ENCODE measurements at regions not wholly inside any gene's neighbourhood (a gene's known extent, or its start where the extent isn't known, plus 50 kb on each side); places are given as distances from the start of the nearest gene placed in this dataset.

GRCh38 chr2:71872466-71873051, 275.1 kb downstream of the CYP26B1 start:
- Histone ChIP-seq H3K27me3 (ENCODE audit: insufficient read depth) (no peaks in the 10 kb centered on the region), H2AFZ (no peak overlapping the region), H3F3A (replicated peaks; ENCODE audit: low read depth) (no peaks in the 10 kb centered on the region), H3K4me2 (no peak overlapping the region), H4K20me1 (replicated peaks; ENCODE audit: insufficient read depth) (no peaks in the 10 kb centered on the region), H3K36me3 (ENCODE audit: insufficient read depth) (no peaks in the 10 kb centered on the region), H3K4me1 (ENCODE audit: insufficient read depth) (no peaks in the 10 kb centered on the region), H3K9me2 (ENCODE audit: insufficient read depth) (peaks cover 3% of the 10 kb centered on the region; the same call in 1 of the 2 replicates), H3K79me2 (replicated peaks; ENCODE audit: insufficient read depth) (no peaks in the 10 kb centered on the region), H3K4me3 (no peak overlapping the region), H3K27ac (ENCODE audit: low read depth) (no peak overlapping the region)
- peaks cover 5% of the 10 kb centered on the region for H3K27me3 Mint-ChIP-seq (ENCODE audit: insufficient read depth, low read depth, poor library complexity)
- DNase-seq (ENCODE audit: low spot score), result no peak
- H3K4me3 Mint-ChIP-seq, result no peak overlapping the region
- no peaks in the 10 kb centered on the region for H3K36me3 Mint-ChIP-seq (ENCODE audit: low read depth)
- H3K4me1 Mint-ChIP-seq, result peaks cover 2% of the 10 kb centered on the region
- no peak for ATAC-seq
- no peaks in the 10 kb centered on the region; the same call in none of the 3 replicates for H3K9me3 Mint-ChIP-seq
- TF ChIP-seq NANOG (IDR thresholded peaks at IDR 0.05; ENCODE audit: borderline replicate concordance) (no peak), POLR2AphosphoS5 (IDR thresholded peaks at IDR 0.05; ENCODE audit: low read depth) (no peak), ETS1 (IDR thresholded peaks at IDR 0.05) (no peak), EZH2phosphoT487 (IDR thresholded peaks at IDR 0.05; ENCODE audit: unreplicated experiment) (no peak)
- H3K27ac Mint-ChIP-seq, result no peak overlapping the region

DNA sequence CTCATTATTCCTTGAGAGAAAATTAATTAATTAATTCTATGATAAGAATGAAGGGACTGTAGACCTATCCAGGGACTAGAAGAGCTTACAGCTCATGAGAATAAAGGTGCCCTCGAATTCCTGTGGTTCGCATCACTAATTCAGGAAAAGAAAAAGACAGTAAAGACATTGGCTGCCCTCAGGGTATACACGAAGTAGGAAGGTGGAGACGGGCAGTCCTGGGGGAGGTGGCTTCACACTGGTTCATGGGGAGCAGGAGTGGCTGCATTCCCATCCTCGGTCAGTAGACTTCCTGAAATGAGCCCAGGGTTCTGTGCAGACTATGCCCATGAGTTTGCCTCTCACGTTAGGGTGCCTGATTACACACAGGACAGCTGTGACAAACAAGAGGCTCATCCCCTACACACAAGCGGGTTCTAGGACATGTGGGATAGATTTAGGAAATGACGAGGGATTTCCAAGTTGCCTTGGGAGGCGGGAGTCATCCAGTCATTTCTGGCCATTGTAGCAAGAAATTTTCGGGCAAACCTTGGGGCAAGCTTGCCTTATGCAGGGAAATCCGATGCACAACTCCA, 282.2 kb downstream of the CYP26B1 start:
- H3K27me3 Mint-ChIP-seq (ENCODE audit: insufficient read depth, low read depth, poor library complexity), result peaks cover 1% of the 10 kb centered on the region
- H3K36me3 ChIP-seq (ENCODE audit: insufficient read depth), result no peaks in the 10 kb centered on the region

More for the DNA sequence above, 282.2 kb downstream of the CYP26B1 start:
- DNase-seq (ENCODE audit: low spot score) (no peak), ATAC-seq (no peak; the same call in 2 of the 3 replicates)
- no peaks in the 10 kb centered on the region for H3K4me1 ChIP-seq (ENCODE audit: insufficient read depth)
- H3K4me1 Mint-ChIP-seq, result peaks cover 2% of the 10 kb centered on the region; the same call in 1 of the 3 replicates
- no peaks in the 10 kb centered on the region for H3F3A ChIP-seq (replicated peaks; ENCODE audit: low read depth)
- no peak overlapping the region for H3K4me3 ChIP-seq
- H3K27ac ChIP-seq (ENCODE audit: low read depth), result no peak overlapping the region
- no peak overlapping the region; the same call in 1 of the 2 replicates for H2AFZ ChIP-seq
- no peak overlapping the region for H3K27ac Mint-ChIP-seq
- no peak overlapping the region for H3K4me3 Mint-ChIP-seq
- H4K20me1 ChIP-seq (replicated peaks; ENCODE audit: insufficient read depth), result no peaks in the 10 kb centered on the region
- TF ChIP-seq ZNF462 (CRISPR knock-in tag; IDR thresholded peaks at IDR 0.05) (no peak), EZH2phosphoT487 (IDR thresholded peaks at IDR 0.05; ENCODE audit: unreplicated experiment) (no peak), ZNF114 (CRISPR knock-in tag; IDR thresholded peaks at IDR 0.05) (no peak), POLR2AphosphoS5 (IDR thresholded peaks at IDR 0.05; ENCODE audit: low read depth) (no peak), EZH2 (IDR thresholded peaks at IDR 0.05; ENCODE audit: low read depth, unreplicated experiment) (no peak), ZNF331 (CRISPR knock-in tag; IDR thresholded peaks at IDR 0.05; ENCODE audit: low read depth) (no peak), ETS1 (IDR thresholded peaks at IDR 0.05) (no peak), CREB1 (CRISPR knock-in tag; IDR thresholded peaks at IDR 0.05; ENCODE audit: low read depth) (no peak), JUNB (IDR thresholded peaks at IDR 0.05; ENCODE audit: unreplicated experiment) (no peak), NANOG (IDR thresholded peaks at IDR 0.05; ENCODE audit: borderline replicate concordance) (no peak)
- H3K9me3 Mint-ChIP-seq, result no peaks in the 10 kb centered on the region
- H3K9me2 ChIP-seq (ENCODE audit: insufficient read depth), result no peaks in the 10 kb centered on the region
- no peaks in the 10 kb centered on the region for H3K27me3 ChIP-seq (ENCODE audit: insufficient read depth)
- no peaks in the 10 kb centered on the region for H3K79me2 ChIP-seq (replicated peaks; ENCODE audit: insufficient read depth)
- no peaks in the 10 kb centered on the region for H3K36me3 Mint-ChIP-seq (ENCODE audit: low read depth)
- H3K4me2 ChIP-seq, result no peak overlapping the region
